ENCODE measurements at regions not wholly inside any gene's neighbourhood (a gene's known extent, or its start where the extent isn't known, plus 50 kb on each side); places are given as distances from the start of the nearest gene placed in this dataset.

GRCh38 chr1:112793631-112794565 lies 78.8 kb upstream of the PPM1J start:
- H3K4me1 ChIP-seq (ENCODE audit: control insufficient read depth in 1 of 2, insufficient read depth in 2 of 2, low read length in 2 of 2): no peaks in the 10 kb centered on the region
- no peaks in the 10 kb centered on the region for H3K27me3 ChIP-seq (ENCODE audit: control insufficient read depth in 2 of 2, insufficient read depth in 2 of 2, low read length in 2 of 2)
- no peak overlapping the region for H2AFZ ChIP-seq (ENCODE audit: insufficient read depth, low read depth, low read length, poor library complexity, severe bottlenecking)
- peaks cover 3 to 11% (median 9%) of the 10 kb centered on the region in 3 donors for H3K27me3 Mint-ChIP-seq (ENCODE audit: low read depth in 3 of 3)
- no peak overlapping the region for H3K27ac ChIP-seq (ENCODE audit: low read depth in 1 of 2, low read length in 2 of 2)
- no peaks in the 10 kb centered on the region for H3K36me3 ChIP-seq (replicated peaks in 1 of 2; ENCODE audit: control insufficient read depth in 1 of 2, insufficient read depth in 2 of 2, low read length in 2 of 2)
- no peak for TF ChIP-seq CTCF (IDR thresholded peaks at IDR 0.05)
- H3K9me3 Mint-ChIP-seq: peaks cover 0 to 1% (median 0%) of the 10 kb centered on the region in 7 donors
- no peak overlapping the region for H3K4me3 Mint-ChIP-seq
- H3K9me3 ChIP-seq (replicated peaks in 1 of 2; ENCODE audit: control insufficient read depth in 1 of 2, insufficient read depth in 1 of 2, low read length in 2 of 2): no peaks in the 10 kb centered on the region
- H3K27ac Mint-ChIP-seq: no peak overlapping the region
- no peak overlapping the region for H3K9ac ChIP-seq (ENCODE audit: insufficient read depth, low read length, poor library complexity, severe bottlenecking)
- H4K20me1 ChIP-seq (ENCODE audit: insufficient read depth, low read length): no peaks in the 10 kb centered on the region
- intact Hi-C loops (cut with micrococcal nuclease): no loop called here
- H3K4me3 ChIP-seq (replicated peaks in 1 of 3; ENCODE audit: low read depth in 2 of 3, low read length in 3 of 3): no peak overlapping the region
- H3K36me3 Mint-ChIP-seq: no peaks in the 10 kb centered on the region
- H3K79me2 ChIP-seq (ENCODE audit: insufficient read depth, low read length): no peaks in the 10 kb centered on the region
- 97% methylated on average over 8 of the region's 10 CpGs for whole genome bisulfite sequencing (ENCODE audit: insufficient coverage)
- no peaks in the 10 kb centered on the region for H3K4me1 Mint-ChIP-seq
- DNase-seq: no peak
- H3K4me2 ChIP-seq (replicated peaks; ENCODE audit: extremely low read depth, low read length, poor library complexity, severe bottlenecking): no peak overlapping the region

- Histone ChIP-seq H4K20me1 (ENCODE audit: insufficient read depth, low read length) (no peaks in the 10 kb centered on the region), H2AFZ (ENCODE audit: insufficient read depth, low read depth, low read length, poor library complexity, severe bottlenecking) (no peak overlapping the region), H3K9ac (ENCODE audit: insufficient read depth, low read length, poor library complexity, severe bottlenecking) (no peak overlapping the region), H3K27me3 (ENCODE audit: control insufficient read depth in 2 of 2, insufficient read depth in 2 of 2, low read length in 2 of 2) (no peaks in the 10 kb centered on the region), H3K4me1 (ENCODE audit: control insufficient read depth in 1 of 2, insufficient read depth in 2 of 2, low read length in 2 of 2) (no peaks in the 10 kb centered on the region), H3K27ac (ENCODE audit: low read depth in 1 of 2, low read length in 2 of 2) (no peak overlapping the region), H3K4me3 (replicated peaks in 1 of 3; ENCODE audit: low read depth in 2 of 3, low read length in 3 of 3) (no peak overlapping the region), H3K9me3 (replicated peaks in 1 of 2; ENCODE audit: control insufficient read depth in 1 of 2, insufficient read depth in 1 of 2, low read length in 2 of 2) (no peaks in the 10 kb centered on the region), H3K79me2 (ENCODE audit: insufficient read depth, low read length) (no peaks in the 10 kb centered on the region), H3K4me2 (replicated peaks; ENCODE audit: extremely low read depth, low read length, poor library complexity, severe bottlenecking) (no peak overlapping the region), H3K36me3 (replicated peaks in 1 of 2; ENCODE audit: control insufficient read depth in 1 of 2, insufficient read depth in 2 of 2, low read length in 2 of 2) (no peaks in the 10 kb centered on the region)
- no peak for TF ChIP-seq CTCF (IDR thresholded peaks at IDR 0.05)
- Mint-ChIP-seq H3K36me3 (no peaks in the 10 kb centered on the region), H3K27ac (no peak overlapping the region), H3K4me3 (no peak overlapping the region), H3K9me3 (peaks cover 0 to 8% (median 6%) of the 10 kb centered on the region in 7 donors), H3K4me1 (no peaks in the 10 kb centered on the region), H3K27me3 (ENCODE audit: low read depth in 3 of 3) (peaks cover 3 to 12% (median 11%) of the 10 kb centered on the region in 3 donors)
- WGBS (ENCODE audit: insufficient coverage): 100% methylated on average over 2 of the region's 3 CpGs
- no peak for DNase-seq
- intact Hi-C loops (cut with micrococcal nuclease): no loop called here
Measured at GRCh38 chr1:112791723-112792104, 76.6 kb upstream of the PPM1J start.
